ENCODE measurements at regions not wholly inside any gene's neighbourhood (a gene's known extent, or its start where the extent isn't known, plus 50 kb on each side); places are given as distances from the start of the nearest gene placed in this dataset.
A peak's percentile ranks its signal among the peaks of the same experiment; 100 is the strongest.

GRCh38 chr18:31232775-31233424 lies 70.2 kb upstream of the DSC1 start:
- Mint-ChIP-seq H3K4me3 (ENCODE audit: unreplicated experiment) (no peak overlapping the region), H3K9me3 (ENCODE audit: low read depth) (no peaks in the 10 kb centered on the region), H3K27me3 (ENCODE audit: low read depth) (no peaks in the 10 kb centered on the region), H3K4me1 (ENCODE audit: low read depth) (peaks cover 25% of the 10 kb centered on the region), H3K36me3 (ENCODE audit: low read depth) (no peaks in the 10 kb centered on the region), H3K27ac (ENCODE audit: unreplicated experiment) (no peak overlapping the region)
- no peak for TF ChIP-seq CTCF (IDR thresholded peaks at IDR 0.05)
- DNase-seq (ENCODE audit: low spot score) = no peak

GRCh38 chr18:31233621-31234275 lies 71.1 kb upstream of the DSC1 start:
- Mint-ChIP-seq H3K4me3 (ENCODE audit: unreplicated experiment) (no peak overlapping the region), H3K4me1 (ENCODE audit: low read depth) (peaks cover 25% of the 10 kb centered on the region), H3K9me3 (ENCODE audit: low read depth) (no peaks in the 10 kb centered on the region), H3K27me3 (ENCODE audit: low read depth) (no peaks in the 10 kb centered on the region), H3K36me3 (ENCODE audit: low read depth) (no peaks in the 10 kb centered on the region), H3K27ac (ENCODE audit: unreplicated experiment) (peak overlapping the region; percentile 29)
- no peak for TF ChIP-seq CTCF (IDR thresholded peaks at IDR 0.05)
- DNase-seq (ENCODE audit: low spot score) = no peak

GRCh38 chr18:31235856-31236255 lies 73.2 kb upstream of the DSC1 start:
- no peak for TF ChIP-seq CTCF (IDR thresholded peaks at IDR 0.05)
- DNase-seq (ENCODE audit: low spot score) = no peak
- H3K36me3 Mint-ChIP-seq (ENCODE audit: low read depth) = no peaks in the 10 kb centered on the region
- H3K4me1 Mint-ChIP-seq (ENCODE audit: low read depth) = peaks cover 15% of the 10 kb centered on the region
- no peaks in the 10 kb centered on the region for H3K9me3 Mint-ChIP-seq (ENCODE audit: low read depth)
- no peaks in the 10 kb centered on the region for H3K27me3 Mint-ChIP-seq (ENCODE audit: low read depth)
- H3K4me3 Mint-ChIP-seq (ENCODE audit: unreplicated experiment) = no peak overlapping the region
- H3K27ac Mint-ChIP-seq (ENCODE audit: unreplicated experiment) = no peak overlapping the region

- DNase-seq (ENCODE audit: low spot score) = no peak
- no peaks in the 10 kb centered on the region for H3K27me3 Mint-ChIP-seq (ENCODE audit: low read depth)
- H3K4me3 Mint-ChIP-seq (ENCODE audit: unreplicated experiment) = no peak overlapping the region
- no peak for TF ChIP-seq CTCF (IDR thresholded peaks at IDR 0.05)
- no peak overlapping the region for H3K27ac Mint-ChIP-seq (ENCODE audit: unreplicated experiment)
- H3K4me1 Mint-ChIP-seq (ENCODE audit: low read depth) = peaks cover 19% of the 10 kb centered on the region
- no peaks in the 10 kb centered on the region for H3K36me3 Mint-ChIP-seq (ENCODE audit: low read depth)
- no peaks in the 10 kb centered on the region for H3K9me3 Mint-ChIP-seq (ENCODE audit: low read depth)
Measured at GRCh38 chr18:31237142-31237541, 74.5 kb upstream of the DSC1 start.

- no peak for DNase-seq (ENCODE audit: low spot score)
- Mint-ChIP-seq H3K27ac (ENCODE audit: unreplicated experiment) (no peak overlapping the region), H3K4me3 (ENCODE audit: unreplicated experiment) (no peak overlapping the region), H3K36me3 (ENCODE audit: low read depth) (no peaks in the 10 kb centered on the region), H3K9me3 (ENCODE audit: low read depth) (no peaks in the 10 kb centered on the region), H3K4me1 (ENCODE audit: low read depth) (peaks cover 33% of the 10 kb centered on the region), H3K27me3 (ENCODE audit: low read depth) (no peaks in the 10 kb centered on the region)
- no peak for TF ChIP-seq CTCF (IDR thresholded peaks at IDR 0.05)
Measured at GRCh38 chr18:31241425-31241824, 76.5 kb upstream of the DSG1 start.

Measured in chondrocyte (in vitro differentiated cells).